Ureter (tissue), 1 donor: ENCODE measurements at regions not wholly inside any gene's neighbourhood (a gene's known extent, or its start where the extent isn't known, plus 50 kb on each side); places are given as distances from the start of the nearest gene placed in this dataset.
"Not testable (repeated sequence)": the region's sequence is repeated elsewhere in the genome, so short reads cannot be mapped to it uniquely, and the experiment has no call there.

ENCODE experiments used
- DNase-seq: peaks from one replicate; pipeline ENCODE4 v3.0.0-alpha.2; 2020; ENCODE audit warnings: low spot score
- donor health status: DM: yes; HTN: yes; CAD: no.

DNA sequence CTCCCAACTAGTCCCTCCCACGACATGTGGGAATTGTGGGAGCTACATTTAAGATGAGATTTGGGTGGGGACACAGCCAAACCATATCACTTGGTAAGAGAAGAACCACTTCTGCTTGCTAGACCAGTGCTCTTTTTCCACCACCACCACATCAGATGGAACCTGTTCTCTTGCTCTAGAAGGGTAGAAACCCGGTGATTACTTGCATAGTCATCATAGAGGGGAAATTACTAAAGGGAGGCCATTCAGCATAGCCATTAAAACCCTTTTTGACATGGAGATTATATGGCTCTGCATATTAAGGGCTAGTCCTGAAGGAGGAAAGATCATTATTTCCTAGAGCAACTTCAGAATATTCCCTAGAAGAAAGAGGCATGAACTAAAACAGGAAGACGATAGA, 1188.0 kb downstream of the CDH11 start:
- DNase-seq = no peak

DNA sequence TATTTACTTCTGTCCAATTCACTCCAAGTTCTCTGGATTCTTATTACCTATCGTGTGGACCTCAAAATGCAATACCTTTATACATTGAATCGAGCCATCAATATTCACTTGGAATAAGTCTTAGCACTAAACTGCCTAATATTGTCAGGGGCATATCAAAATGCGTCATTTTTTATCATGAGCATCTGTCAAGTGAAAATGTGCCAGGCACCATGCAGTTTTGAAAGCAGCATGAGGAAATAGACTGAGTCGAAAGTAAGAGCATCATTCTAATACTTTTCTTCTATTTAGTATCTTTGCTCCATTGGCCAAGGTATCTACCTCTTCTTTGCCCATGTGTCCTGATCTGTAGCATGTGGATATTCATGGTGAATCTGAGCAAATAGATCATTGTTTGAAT, 1193.4 kb downstream of the CDH11 start:
- no peak for DNase-seq

DNA sequence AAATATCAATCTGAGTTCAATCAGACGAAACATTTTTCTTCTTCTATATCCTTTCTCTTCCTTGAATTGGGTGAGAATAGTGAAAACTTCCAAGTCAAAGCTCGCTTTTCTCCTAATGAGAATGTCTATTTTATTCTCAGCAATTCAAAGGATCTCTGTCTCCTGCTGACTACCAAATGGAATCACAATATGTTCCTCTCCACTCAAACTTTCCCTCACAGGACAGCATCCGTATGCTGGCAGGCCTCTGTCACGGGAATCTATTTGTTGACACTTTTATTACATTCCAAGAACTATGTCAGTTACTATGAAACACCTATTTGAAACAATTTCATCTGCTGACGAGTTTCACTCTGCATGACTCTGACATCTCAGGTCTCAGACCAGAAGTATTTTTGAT, 1196.6 kb downstream of the CDH11 start:
- DNase-seq = no peak

DNA sequence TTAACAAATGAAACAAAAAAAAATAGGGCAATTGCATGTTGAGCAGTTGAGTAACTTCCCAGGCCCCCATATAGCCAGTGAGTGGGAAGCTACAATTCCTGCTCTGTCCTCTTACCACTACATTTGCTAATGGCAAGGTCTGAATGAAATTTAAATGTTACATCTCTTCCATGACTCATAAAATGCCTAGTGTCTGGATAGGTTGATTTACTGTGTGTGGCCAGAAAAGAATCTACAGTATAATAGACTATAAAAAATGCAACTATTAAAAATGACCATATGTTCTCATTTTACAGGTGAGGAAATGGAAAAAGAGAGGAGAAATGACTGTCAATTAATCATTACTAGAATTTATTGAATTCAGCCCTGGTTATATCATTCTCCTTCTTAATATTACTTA, 1199.3 kb downstream of the CDH11 start:
- DNase-seq = no peak

DNA sequence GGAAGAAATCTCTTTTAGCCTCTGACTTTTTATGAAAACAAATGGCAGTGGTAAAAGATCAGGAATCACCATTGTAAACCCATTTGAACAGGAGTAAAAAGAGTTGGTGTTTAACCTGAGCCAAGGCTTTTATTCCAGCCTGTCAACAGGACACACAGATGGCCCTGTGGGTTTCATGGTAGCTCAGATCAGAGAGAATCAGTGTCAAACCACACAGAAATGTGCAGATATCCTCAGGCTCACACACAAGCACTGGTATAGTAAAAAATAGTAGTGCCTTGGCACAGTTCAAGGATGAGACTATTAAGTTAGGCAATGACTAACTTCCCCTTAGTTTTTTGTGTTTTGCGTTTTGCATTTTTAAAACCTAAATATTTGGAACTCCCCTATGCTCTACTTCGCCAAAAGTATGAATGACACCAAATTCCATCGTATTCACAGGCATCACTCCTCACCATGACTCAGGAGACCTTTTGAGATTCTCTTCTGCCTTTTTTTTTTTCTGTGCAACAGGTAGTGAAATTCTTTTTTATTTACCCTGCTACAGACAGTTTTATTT, 1200.0 kb downstream of the CDH11 start:
- DNase-seq = no peak

DNA sequence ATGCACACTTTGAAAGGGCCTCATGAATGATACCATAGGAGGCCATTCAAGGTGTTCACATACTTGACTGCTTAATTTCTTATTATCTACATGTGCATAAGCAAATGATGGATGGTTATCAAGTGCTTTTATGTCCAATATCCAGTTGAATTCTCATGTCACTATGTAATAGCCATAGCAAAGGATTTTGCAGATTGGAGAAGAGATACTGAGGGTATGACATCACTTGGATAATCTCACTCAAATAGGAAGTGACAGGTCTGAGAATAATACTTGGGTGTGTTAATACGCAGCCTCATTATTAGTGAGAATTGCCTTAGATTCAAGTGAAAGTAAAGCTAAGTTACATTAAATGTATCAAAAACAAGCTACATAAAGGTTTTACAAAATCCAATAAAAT, 1208.6 kb downstream of the CDH11 start:
- DNase-seq = no peak

GRCh38 chr16:63907251-63907650, 1214.6 kb downstream of the CDH11 start:
- DNase-seq = no peak

GRCh38 chr16:63904930-63905329, 1216.9 kb downstream of the CDH11 start:
- DNase-seq = no peak

- DNase-seq = no peak
These were observed 1217.7 kb downstream of the CDH11 start for GRCh38 chr16:63904182-63904581.

DNA sequence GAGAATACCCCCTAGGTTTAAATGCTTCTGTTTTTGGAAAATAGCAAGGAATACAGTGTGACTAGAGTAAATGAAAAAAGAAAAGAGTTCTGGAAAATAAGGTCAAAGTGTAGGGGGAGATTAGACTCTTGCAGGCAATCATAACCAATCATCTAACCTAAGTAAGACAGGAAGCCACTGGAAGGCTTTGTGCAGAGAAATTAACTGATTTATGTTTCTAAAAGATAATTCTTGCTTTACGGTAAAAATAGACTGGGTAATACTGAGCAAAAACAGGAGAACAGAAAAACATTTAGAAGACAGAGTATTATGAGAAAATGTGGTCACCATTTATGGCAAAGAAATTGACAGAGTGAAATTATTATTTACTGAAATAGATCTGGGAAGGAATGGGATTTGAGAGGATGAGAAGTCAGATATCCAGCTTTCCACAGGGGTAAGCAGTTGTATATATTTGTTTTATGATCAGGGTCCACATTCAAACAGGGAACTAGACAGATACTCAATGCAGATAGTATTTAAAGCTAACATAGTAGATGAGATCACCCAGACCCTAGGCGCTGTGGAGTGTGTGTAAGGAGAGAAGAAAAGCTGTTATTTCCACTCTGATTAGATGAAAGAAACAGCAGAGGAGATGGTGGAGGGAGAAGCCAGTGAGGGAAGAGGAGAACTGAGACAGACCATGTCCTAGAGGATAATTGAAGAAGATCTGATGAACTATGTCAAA, 1225.3 kb downstream of the CDH11 start:
- DNase-seq = no peak

GRCh38 chr16:63890723-63891122, 1231.1 kb downstream of the CDH11 start:
- no peak for DNase-seq

- no peak for DNase-seq
These were observed 1231.8 kb downstream of the CDH11 start for GRCh38 chr16:63890081-63890480.

DNA sequence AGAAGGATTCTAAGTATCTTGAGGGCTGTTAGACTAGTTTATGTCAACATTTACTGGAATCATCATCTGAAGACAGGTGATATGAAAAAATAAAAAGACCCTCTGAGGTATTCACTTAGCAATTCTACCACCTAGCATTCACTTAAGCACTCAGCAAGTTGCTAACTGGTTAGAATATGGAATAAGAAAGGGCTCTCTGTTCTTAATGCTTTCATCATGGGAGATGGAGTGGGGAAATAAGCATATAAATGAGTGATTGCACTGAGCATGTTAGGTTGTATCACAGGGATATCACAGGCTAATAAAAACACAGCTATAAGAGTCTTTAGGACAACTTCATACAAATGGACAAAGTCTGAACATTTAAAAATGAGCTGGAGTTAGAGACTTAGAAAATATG, 1238.8 kb downstream of the CDH11 start:
- DNase-seq = no peak

- no peak for DNase-seq
These were observed 1239.3 kb downstream of the CDH11 start for GRCh38 chr16:63882576-63882975.

GRCh38 chr16:63880948-63881347, 1240.9 kb downstream of the CDH11 start:
- no peak for DNase-seq

GRCh38 chr16:63877401-63877800, 1244.5 kb downstream of the CDH11 start:
- DNase-seq = no peak

- DNase-seq = no peak
These were observed 1245.8 kb downstream of the CDH11 start for GRCh38 chr16:63876103-63876502.

DNA sequence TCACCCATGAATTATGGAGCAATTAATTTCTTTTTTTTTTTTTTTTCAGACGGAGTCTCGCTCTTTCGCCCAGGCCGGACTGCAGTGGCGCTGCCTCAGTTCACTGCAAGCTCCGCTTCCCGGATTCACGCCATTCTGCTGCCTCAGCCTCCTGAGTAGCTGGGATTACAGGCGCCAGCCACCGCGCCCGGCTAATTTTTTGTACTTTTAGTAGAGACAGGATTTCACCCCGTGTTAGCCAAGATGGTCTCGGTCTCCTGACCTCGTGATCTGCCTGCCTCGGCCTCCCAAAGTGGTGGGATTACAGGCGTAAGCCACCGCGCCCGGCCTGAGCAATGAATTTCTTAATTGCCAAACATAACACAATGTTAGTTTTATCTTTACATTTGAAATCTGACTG, 1261.2 kb downstream of the CDH11 start:
- not testable (repeated sequence) for DNase-seq

DNA sequence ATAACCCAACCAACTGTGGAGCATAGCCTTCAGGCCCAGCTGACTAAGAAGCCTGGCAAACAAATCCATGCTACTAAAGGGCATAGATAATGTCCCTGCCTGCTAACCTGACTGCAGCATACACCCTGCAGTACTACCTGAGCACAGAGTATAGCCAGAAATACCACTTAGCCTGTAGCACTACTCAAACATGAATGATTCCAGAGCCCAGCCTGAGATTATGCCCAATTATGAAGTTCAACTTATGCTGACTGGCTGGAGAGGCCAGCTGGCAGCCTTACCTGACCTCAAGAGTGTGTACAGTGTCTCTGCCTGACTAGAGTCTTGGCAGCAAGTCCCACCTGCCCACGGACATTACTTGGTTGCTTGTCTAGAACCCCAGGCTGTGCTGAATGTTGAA, 1265.3 kb downstream of the CDH11 start:
- DNase-seq = no peak

GRCh38 chr16:63850979-63851378, 1270.9 kb downstream of the CDH11 start:
- DNase-seq = no peak

- DNase-seq = no peak
These were observed 1280.6 kb downstream of the CDH11 start for GRCh38 chr16:63841271-63841670.

- no peak for DNase-seq
These were observed 1291.8 kb downstream of the CDH11 start for GRCh38 chr16:63830061-63830460.

DNA sequence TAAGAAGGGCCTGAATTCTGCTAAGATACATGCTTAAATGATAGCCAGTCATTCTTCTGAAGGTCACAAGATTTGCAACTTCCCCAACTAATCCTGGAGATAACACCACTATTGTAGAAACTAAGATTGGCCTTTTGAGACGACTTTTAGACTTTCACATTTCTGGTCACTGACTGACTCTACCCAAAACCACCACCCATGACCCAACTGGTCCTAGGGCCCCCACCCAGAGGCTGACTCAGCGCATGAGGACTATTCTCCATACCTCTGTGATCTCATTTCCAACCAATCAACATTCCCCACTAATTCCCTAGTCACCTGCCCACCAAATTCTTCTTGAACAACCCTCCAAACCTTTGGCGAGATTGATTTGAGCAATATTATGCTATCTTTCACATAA, 1299.0 kb downstream of the CDH11 start:
- no peak for DNase-seq

DNA sequence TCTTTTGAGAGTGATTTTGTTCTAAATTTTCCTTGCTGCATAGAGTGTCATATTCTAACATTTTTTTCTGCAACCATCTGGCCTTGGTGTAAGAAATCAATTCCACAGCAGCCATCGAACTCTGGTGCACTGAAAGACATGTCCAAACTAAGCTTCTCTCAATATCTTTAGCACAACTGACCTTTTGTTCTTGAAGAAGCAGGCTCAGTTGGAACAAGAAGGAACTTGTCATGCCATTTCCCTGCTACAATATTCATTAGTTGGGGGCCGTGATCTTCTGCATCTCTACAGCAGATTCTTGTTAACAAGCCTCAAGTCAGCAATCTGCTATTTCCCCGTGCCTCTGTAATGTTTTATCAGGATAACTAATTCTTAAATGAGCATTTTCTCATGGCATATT, 1305.6 kb downstream of the CDH11 start:
- DNase-seq = no peak
